ENCODE measurements at regions not wholly inside any gene's neighbourhood (a gene's known extent, or its start where the extent isn't known, plus 50 kb on each side); places are given as distances from the start of the nearest gene placed in this dataset.

DNA sequence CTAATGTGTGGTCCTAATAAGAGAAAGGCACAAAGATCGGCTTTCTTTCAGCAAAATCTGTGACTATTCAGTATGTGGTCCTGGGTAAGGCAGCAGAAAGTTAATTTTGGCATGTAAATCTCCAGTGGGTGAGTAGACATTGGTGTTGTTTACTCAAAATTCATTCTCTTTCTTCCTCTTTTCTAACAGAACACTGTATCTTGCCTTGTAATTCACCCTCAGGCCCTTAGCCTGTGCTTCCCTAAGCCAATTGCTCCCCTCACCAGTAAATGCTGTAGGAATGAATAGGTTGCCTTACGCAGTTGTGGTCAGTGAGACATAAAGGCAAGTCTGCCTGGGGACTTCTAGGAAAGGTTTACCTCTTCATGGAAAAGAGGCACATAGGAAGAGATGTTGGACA lies 49.9 kb upstream of the PDE3B start:
- TF ChIP-seq EZH2 (IDR thresholded peaks at IDR 0.05; ENCODE audit: borderline replicate concordance, low read depth, low read length, severe bottlenecking) = no peak
- TF ChIP-seq, protein P1, sequence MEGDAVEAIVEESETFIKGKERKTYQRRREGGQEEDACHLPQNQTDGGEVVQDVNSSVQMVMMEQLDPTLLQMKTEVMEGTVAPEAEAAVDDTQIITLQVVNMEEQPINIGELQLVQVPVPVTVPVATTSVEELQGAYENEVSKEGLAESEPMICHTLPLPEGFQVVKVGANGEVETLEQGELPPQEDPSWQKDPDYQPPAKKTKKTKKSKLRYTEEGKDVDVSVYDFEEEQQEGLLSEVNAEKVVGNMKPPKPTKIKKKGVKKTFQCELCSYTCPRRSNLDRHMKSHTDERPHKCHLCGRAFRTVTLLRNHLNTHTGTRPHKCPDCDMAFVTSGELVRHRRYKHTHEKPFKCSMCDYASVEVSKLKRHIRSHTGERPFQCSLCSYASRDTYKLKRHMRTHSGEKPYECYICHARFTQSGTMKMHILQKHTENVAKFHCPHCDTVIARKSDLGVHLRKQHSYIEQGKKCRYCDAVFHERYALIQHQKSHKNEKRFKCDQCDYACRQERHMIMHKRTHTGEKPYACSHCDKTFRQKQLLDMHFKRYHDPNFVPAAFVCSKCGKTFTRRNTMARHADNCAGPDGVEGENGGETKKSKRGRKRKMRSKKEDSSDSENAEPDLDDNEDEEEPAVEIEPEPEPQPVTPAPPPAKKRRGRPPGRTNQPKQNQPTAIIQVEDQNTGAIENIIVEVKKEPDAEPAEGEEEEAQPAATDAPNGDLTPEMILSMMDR (IDR thresholded peaks at IDR 0.05; ENCODE audit: borderline replicate concordance, extremely low read depth, low read length, poor library complexity, severe bottlenecking) = no peak

All from DND-41 (cell line).